MCF 10A (cell line): ENCODE measurements at regions not wholly inside any gene's neighbourhood (a gene's known extent, or its start where the extent isn't known, plus 50 kb on each side); places are given as distances from the start of the nearest gene placed in this dataset.

Experiments
- BruUV-seq: library from RNA; stranded (reverse); fragments of 400-500 nt; replicated peaks from 2 replicates; lab custom pipeline; 2021; lab: Mats Ljungman, UMichigan
- CTCF ChIA-PET: fragments of 300-600 bp; sonication (Branson Sonifier 250); formaldehyde crosslinking; extraction: SDS; loops from one replicate; lab custom pipeline; 2021; ENCODE audit warnings: antibody characterized with exemption, inconsistent platforms; lab: Yijun Ruan, JAX
- POLR2A ChIA-PET: fragments of 300-600, 350-650 bp; sonication (Branson Sonifier 250); formaldehyde crosslinking; extraction: SDS; loops from one replicate; lab custom pipeline; 2020; ENCODE audit warnings: antibody characterized with exemption, inconsistent platforms; lab: Yijun Ruan, JAX
- DNase-seq: peaks from one replicate; pipeline ENCODE4 v3.0.0-alpha.2; 2018; ENCODE audit not compliant: unreplicated experiment
- H3K27ac Mint-ChIP-seq: one replicate; pipeline ENCODE4 v1.8.0; 2022; ENCODE audit warnings: mild to moderate bottlenecking, low read depth, mixed read lengths; ENCODE audit not compliant: unreplicated experiment
- H3K27me3 Mint-ChIP-seq: one replicate; pipeline ENCODE4 v1.8.0; 2022; ENCODE audit warnings: mixed read lengths; ENCODE audit not compliant: insufficient read depth, unreplicated experiment
- H3K36me3 Mint-ChIP-seq: one replicate; pipeline ENCODE4 v1.8.0; 2022; ENCODE audit warnings: mild to moderate bottlenecking, moderate library complexity, mixed read lengths; ENCODE audit not compliant: insufficient read depth, unreplicated experiment
- H3K4me1 Mint-ChIP-seq: one replicate; pipeline ENCODE4 v1.8.0; 2022; ENCODE audit warnings: mixed read lengths; ENCODE audit not compliant: insufficient read depth, unreplicated experiment
- H3K4me3 Mint-ChIP-seq: one replicate; pipeline ENCODE4 v1.8.0; 2022; ENCODE audit warnings: mild to moderate bottlenecking, moderate library complexity, mixed read lengths; ENCODE audit not compliant: unreplicated experiment
- H3K9me3 Mint-ChIP-seq: one replicate; pipeline ENCODE4 v1.8.0; 2022; ENCODE audit warnings: mixed read lengths; ENCODE audit not compliant: unreplicated experiment
- CTCF ChIP-seq: fragments of 200-600 bp; IDR thresholded peaks from one replicate; pipeline ENCODE4 v1.8.0; 2022; ENCODE audit warnings: antibody characterized with exemption, mild to moderate bottlenecking; ENCODE audit not compliant: unreplicated experiment
- intact Hi-C: fragments of 100-400 bp; cut with micrococcal nuclease; formaldehyde crosslinking; loops from 2 replicates; pipeline ENCODE4 v1.14.1; 2022

DNA sequence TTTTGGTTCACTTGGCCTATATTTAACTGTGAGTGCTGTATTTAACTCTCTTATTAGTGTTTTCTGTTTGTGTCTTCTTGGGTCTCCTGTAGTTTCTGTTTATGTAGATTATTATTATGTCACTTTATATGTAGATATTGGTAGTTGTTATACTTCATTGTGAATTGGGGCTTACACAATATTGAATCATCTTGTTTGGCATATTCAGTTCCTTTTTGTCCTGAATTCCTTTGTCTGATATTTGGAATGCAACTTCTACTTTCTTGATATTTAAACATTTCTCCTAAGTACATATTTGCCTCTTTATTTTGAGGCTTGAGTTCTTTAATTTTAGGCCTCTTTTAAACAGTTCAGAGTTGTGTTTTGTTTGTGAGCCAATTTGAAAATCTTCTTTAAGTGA is 544.8 kb upstream of the ADGRL3 start:
- DNase-seq = no peak
- H3K36me3 Mint-ChIP-seq = no peaks in the 10 kb centered on the region
- no peak for TF ChIP-seq CTCF
- intact Hi-C loops = no loop called here
- H3K27ac Mint-ChIP-seq = no peak overlapping the region
- ChIA-PET CTCF (no interaction called here), POLR2A (no interaction called here)
- H3K9me3 Mint-ChIP-seq = peaks cover 7% of the 10 kb centered on the region
- H3K4me1 Mint-ChIP-seq = peaks cover 8% of the 10 kb centered on the region
- no peak overlapping the region for H3K4me3 Mint-ChIP-seq
- no peaks in the 10 kb centered on the region for H3K27me3 Mint-ChIP-seq
- BruUV-seq = no TSS peak

DNA sequence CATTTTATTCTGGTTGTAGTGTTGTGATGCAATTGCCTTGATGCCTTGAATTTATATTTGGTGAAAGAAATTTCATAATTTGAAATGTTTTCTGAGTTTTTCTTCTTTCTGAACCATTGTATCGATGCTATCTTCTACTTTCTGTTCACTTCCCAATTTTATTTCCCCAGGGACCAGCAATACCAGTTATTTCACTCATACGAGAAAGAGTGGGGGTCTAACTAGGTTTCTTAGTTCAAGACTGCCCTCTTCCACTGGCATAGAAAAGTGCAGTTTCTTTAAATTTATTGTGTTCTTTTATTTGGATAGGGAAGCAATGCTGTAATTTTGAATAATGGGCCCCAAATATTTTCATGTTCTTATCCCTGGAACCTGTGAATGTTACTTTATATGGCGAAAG is 544.0 kb upstream of the ADGRL3 start:
- intact Hi-C loops = no loop called here
- ChIA-PET POLR2A (no interaction called here), CTCF (no interaction called here)
- no peaks in the 10 kb centered on the region for H3K27me3 Mint-ChIP-seq
- peaks cover 8% of the 10 kb centered on the region for H3K4me1 Mint-ChIP-seq
- no peaks in the 10 kb centered on the region for H3K36me3 Mint-ChIP-seq
- BruUV-seq = no TSS peak
- H3K9me3 Mint-ChIP-seq = peaks cover 7% of the 10 kb centered on the region
- H3K27ac Mint-ChIP-seq = no peak overlapping the region
- H3K4me3 Mint-ChIP-seq = no peak overlapping the region
- DNase-seq = no peak
- no peak for TF ChIP-seq CTCF

- H3K4me3 Mint-ChIP-seq = no peak overlapping the region
- TF ChIP-seq CTCF = no peak
- peaks cover 7% of the 10 kb centered on the region for H3K9me3 Mint-ChIP-seq
- no peak for DNase-seq
- intact Hi-C loops = no loop called here
- no peaks in the 10 kb centered on the region for H3K27me3 Mint-ChIP-seq
- H3K4me1 Mint-ChIP-seq = peaks cover 8% of the 10 kb centered on the region
- no TSS peak for BruUV-seq
- no peaks in the 10 kb centered on the region for H3K36me3 Mint-ChIP-seq
- ChIA-PET CTCF (interaction anchor here (0.6 kb wide), 1 partner anchor 839 kb away, joined by 3 read pairs; no protein-coding TSS in a partner anchor), POLR2A (interaction anchor here (0.6 to 0.7 kb wide), 3 partner anchors 1213 to 1704 kb away, joined by 3 to 4 read pairs (median 3); no protein-coding TSS in a partner anchor)
- H3K27ac Mint-ChIP-seq = peak overlapping the region; percentile 11
These were observed 543.1 kb upstream of the ADGRL3 start for GRCh38 chr4:60657041-60657440.

- ChIA-PET CTCF (interaction anchor here (0.7 kb wide), 1 partner anchor 204 kb away, joined by 3 read pairs; no protein-coding TSS in a partner anchor), POLR2A (interaction anchor here (0.6 kb wide), 2 partner anchors 1414 to 1703 kb away, joined by 3 to 4 read pairs; no protein-coding TSS in a partner anchor)
- peaks cover 8% of the 10 kb centered on the region for H3K4me1 Mint-ChIP-seq
- peak overlapping the region; percentile 8 for H3K4me3 Mint-ChIP-seq
- H3K9me3 Mint-ChIP-seq = peaks cover 7% of the 10 kb centered on the region
- TF ChIP-seq CTCF = no peak
- no peaks in the 10 kb centered on the region for H3K36me3 Mint-ChIP-seq
- peak; percentile 3 for DNase-seq
- H3K27ac Mint-ChIP-seq = peak overlapping the region; percentile 11
- H3K27me3 Mint-ChIP-seq = no peaks in the 10 kb centered on the region
- no TSS peak for BruUV-seq
- intact Hi-C loops = no loop called here
These were observed 542.3 kb upstream of the ADGRL3 start for GRCh38 chr4:60657807-60658206.
